SH-SY5Y (cell line): ENCODE measurements at regions not wholly inside any gene's neighbourhood (a gene's known extent, or its start where the extent isn't known, plus 50 kb on each side); places are given as distances from the start of the nearest gene placed in this dataset.

Source experiments
- GATA2 ChIP-seq: IDR thresholded peaks from 2 replicates; pipeline ENCODE4 v1.6.1; 2011; ENCODE audit warnings: mild to moderate bottlenecking, low read depth, low read length
- GATA3 ChIP-seq: IDR thresholded peaks from 2 replicates; pipeline ENCODE4 v1.6.1; 2011; ENCODE audit warnings: low read depth, mild to moderate bottlenecking, low read length, moderate library complexity

GRCh38 chr2:20108655-20109396, 57.4 kb upstream of the LAPTM4A start:
- no peak for TF ChIP-seq GATA2
- TF ChIP-seq GATA3 = no peak

GRCh38 chr2:20107776-20108175, 56.3 kb upstream of the LAPTM4A start:
- no peak for TF ChIP-seq GATA3
- TF ChIP-seq GATA2 = no peak

GRCh38 chr2:20107352-20107751, 55.9 kb upstream of the LAPTM4A start:
- TF ChIP-seq GATA2 (no peak), GATA3 (no peak)

GRCh38 chr2:20106746-20107145, 55.3 kb upstream of the LAPTM4A start:
- no peak for TF ChIP-seq GATA3
- TF ChIP-seq GATA2 = no peak

- TF ChIP-seq GATA2 (no peak), GATA3 (no peak)
Measured at GRCh38 chr2:20104900-20105545, 53.6 kb upstream of the LAPTM4A start.

GRCh38 chr2:20103530-20103929, 52.1 kb upstream of the LAPTM4A start:
- TF ChIP-seq GATA3 (no peak), GATA2 (no peak)
